SK-N-SH (cell line): ENCODE measurements at regions not wholly inside any gene's neighbourhood (a gene's known extent, or its start where the extent isn't known, plus 50 kb on each side); places are given as distances from the start of the nearest gene placed in this dataset.

ENCODE experiments used
- FOXJ3 ChIP-seq: sonication (generic); formaldehyde crosslinking; IDR thresholded peaks from 2 replicates; pipeline ENCODE4 v1.5.1; 2020; ENCODE audit warnings: mild to moderate bottlenecking, missing genetic modification reagents
- FOXM1 ChIP-seq: IDR thresholded peaks from 2 replicates; pipeline ENCODE4 v1.4.0; 2012; ENCODE audit warnings: low read depth, mild to moderate bottlenecking
- JUND ChIP-seq: IDR thresholded peaks from 2 replicates; pipeline ENCODE4 v1.4.0; 2012
- MEF2A ChIP-seq: IDR thresholded peaks from 2 replicates; pipeline ENCODE4 v1.4.0; 2012; ENCODE audit warnings: low read depth, borderline replicate concordance
- NRF1 ChIP-seq: IDR thresholded peaks from 2 replicates; pipeline ENCODE4 v1.6.1; 2012; ENCODE audit warnings: low read depth, mild to moderate bottlenecking, low read length
- TCF12 ChIP-seq: IDR thresholded peaks from 2 replicates; pipeline ENCODE4 v1.4.0; 2012
- USF2 ChIP-seq: fragments of 150-350 bp; IDR thresholded peaks from 2 replicates; pipeline ENCODE4 v1.6.1; 2017; ENCODE audit warnings: antibody characterized with exemption, low read length, low read depth, borderline replicate concordance
- TF ChIP-seq, protein P1 (sequence below): IDR thresholded peaks from 2 replicates; pipeline ENCODE4 v1.4.0; 2012; ENCODE audit warnings: low read depth
- TF ChIP-seq, protein P2 (sequence below): fragments of 200-600 bp; sonication (generic); IDR thresholded peaks from 2 replicates; pipeline ENCODE4 v1.6.1; 2017; ENCODE audit warnings: antibody characterized with exemption, mild to moderate bottlenecking, moderate library complexity
- TF ChIP-seq, protein P3 (sequence below): IDR thresholded peaks from 2 replicates; pipeline ENCODE4 v1.6.1; 2012; ENCODE audit warnings: mild to moderate bottlenecking, low read depth, low read length, moderate library complexity

GRCh38 chr2:239717706-239718105 is 307.4 kb downstream of the NDUFA10 start:
- TF ChIP-seq NRF1 (no peak), MEF2A (no peak), USF2 (no peak), FOXM1 (no peak), JUND (no peak), FOXJ3 (CRISPR knock-in tag) (no peak), TCF12 (no peak)
- TF ChIP-seq, protein P1, sequence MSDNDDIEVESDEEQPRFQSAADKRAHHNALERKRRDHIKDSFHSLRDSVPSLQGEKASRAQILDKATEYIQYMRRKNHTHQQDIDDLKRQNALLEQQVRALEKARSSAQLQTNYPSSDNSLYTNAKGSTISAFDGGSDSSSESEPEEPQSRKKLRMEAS, result no peak
- TF ChIP-seq, protein P2, sequence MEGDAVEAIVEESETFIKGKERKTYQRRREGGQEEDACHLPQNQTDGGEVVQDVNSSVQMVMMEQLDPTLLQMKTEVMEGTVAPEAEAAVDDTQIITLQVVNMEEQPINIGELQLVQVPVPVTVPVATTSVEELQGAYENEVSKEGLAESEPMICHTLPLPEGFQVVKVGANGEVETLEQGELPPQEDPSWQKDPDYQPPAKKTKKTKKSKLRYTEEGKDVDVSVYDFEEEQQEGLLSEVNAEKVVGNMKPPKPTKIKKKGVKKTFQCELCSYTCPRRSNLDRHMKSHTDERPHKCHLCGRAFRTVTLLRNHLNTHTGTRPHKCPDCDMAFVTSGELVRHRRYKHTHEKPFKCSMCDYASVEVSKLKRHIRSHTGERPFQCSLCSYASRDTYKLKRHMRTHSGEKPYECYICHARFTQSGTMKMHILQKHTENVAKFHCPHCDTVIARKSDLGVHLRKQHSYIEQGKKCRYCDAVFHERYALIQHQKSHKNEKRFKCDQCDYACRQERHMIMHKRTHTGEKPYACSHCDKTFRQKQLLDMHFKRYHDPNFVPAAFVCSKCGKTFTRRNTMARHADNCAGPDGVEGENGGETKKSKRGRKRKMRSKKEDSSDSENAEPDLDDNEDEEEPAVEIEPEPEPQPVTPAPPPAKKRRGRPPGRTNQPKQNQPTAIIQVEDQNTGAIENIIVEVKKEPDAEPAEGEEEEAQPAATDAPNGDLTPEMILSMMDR, result no peak
- TF ChIP-seq, protein P3, sequence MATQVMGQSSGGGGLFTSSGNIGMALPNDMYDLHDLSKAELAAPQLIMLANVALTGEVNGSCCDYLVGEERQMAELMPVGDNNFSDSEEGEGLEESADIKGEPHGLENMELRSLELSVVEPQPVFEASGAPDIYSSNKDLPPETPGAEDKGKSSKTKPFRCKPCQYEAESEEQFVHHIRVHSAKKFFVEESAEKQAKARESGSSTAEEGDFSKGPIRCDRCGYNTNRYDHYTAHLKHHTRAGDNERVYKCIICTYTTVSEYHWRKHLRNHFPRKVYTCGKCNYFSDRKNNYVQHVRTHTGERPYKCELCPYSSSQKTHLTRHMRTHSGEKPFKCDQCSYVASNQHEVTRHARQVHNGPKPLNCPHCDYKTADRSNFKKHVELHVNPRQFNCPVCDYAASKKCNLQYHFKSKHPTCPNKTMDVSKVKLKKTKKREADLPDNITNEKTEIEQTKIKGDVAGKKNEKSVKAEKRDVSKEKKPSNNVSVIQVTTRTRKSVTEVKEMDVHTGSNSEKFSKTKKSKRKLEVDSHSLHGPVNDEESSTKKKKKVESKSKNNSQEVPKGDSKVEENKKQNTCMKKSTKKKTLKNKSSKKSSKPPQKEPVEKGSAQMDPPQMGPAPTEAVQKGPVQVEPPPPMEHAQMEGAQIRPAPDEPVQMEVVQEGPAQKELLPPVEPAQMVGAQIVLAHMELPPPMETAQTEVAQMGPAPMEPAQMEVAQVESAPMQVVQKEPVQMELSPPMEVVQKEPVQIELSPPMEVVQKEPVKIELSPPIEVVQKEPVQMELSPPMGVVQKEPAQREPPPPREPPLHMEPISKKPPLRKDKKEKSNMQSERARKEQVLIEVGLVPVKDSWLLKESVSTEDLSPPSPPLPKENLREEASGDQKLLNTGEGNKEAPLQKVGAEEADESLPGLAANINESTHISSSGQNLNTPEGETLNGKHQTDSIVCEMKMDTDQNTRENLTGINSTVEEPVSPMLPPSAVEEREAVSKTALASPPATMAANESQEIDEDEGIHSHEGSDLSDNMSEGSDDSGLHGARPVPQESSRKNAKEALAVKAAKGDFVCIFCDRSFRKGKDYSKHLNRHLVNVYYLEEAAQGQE, result no peak
